Gastrocnemius medialis (tissue), 4 donors: ENCODE measurements at regions not wholly inside any gene's neighbourhood (a gene's known extent, or its start where the extent isn't known, plus 50 kb on each side); places are given as distances from the start of the nearest gene placed in this dataset.

Experiments used
- ATAC-seq, 2 donors: fragments of 150-250 bp; one replicate each; pipeline ENCODE4 v1.9.1; 2016
- DNase-seq, 2 donors: peaks; one replicate each; pipeline ENCODE4 v3.0.0-alpha.2; 2019
- H3K27ac ChIP-seq, 4 donors: fragments of 200-600 bp; sonication (generic); 1 replicate in 1 of 4; 2 replicates in 3 of 4; pipeline ENCODE4 v1.5.1; 2016 to 2018; ENCODE audit warnings: mild to moderate bottlenecking in 2 of 4, moderate library complexity in 1 of 4
- H3K27me3 ChIP-seq, 3 donors: fragments of 200-600 bp; sonication (generic) in 2 of 3; 1 replicate in 1 of 3; 2 replicates in 2 of 3; pipeline versions ENCODE4 v1.5.1 to v1.6.0; 2016 to 2019; ENCODE audit warnings: mild to moderate bottlenecking in 1 of 3, moderate library complexity in 1 of 3
- H3K36me3 ChIP-seq, 2 donors: fragments of 200-600 bp; sonication (generic) in 1 of 2; one replicate each; pipeline ENCODE4 v1.5.1; 2017 to 2018
- H3K4me1 ChIP-seq, 2 donors: fragments of 200-600 bp; sonication (generic) in 1 of 2; one replicate each; pipeline ENCODE4 v1.5.1; 2016 to 2017; ENCODE audit warnings: mild to moderate bottlenecking in 2 of 2
- H3K4me3 ChIP-seq, 4 donors: fragments of 200-600 bp; sonication (generic) in 3 of 4; 1 replicate in 1 of 4; 2 replicates in 3 of 4; pipeline ENCODE4 v1.5.1; 2016 to 2019; ENCODE audit warnings: mild to moderate bottlenecking in 2 of 4
- H3K9me3 ChIP-seq, 3 donors: fragments of 200-600 bp; sonication (generic) in 2 of 3; 1 replicate in 1 of 3; 2 replicates in 2 of 3; pipeline ENCODE4 v1.5.1; 2016 to 2019
- POLR2A ChIP-seq, 2 donors: fragments of 450-650 bp; IDR thresholded peaks; one replicate each; pipeline ENCODE4 v1.6.1; 2017; ENCODE audit warnings: antibody characterized with exemption in 2 of 2, mild to moderate bottlenecking in 2 of 2, moderate library complexity in 2 of 2
- in situ Hi-C, 4 donors: fragments of 200-750 bp; cut with MboI; loops; one replicate each; pipeline versions ENCODE4 v1.15.0 to v1.8.0; 2017; ENCODE audit warnings: low sequenced_read_pairs in 4 of 4
- intact Hi-C: fragments of 100-400 bp; cut with DNase I; formaldehyde crosslinking; loops from one replicate; pipeline ENCODE4 v1.15.1; 2023; ENCODE audit warnings: low total_unique reads
- TF ChIP-seq, protein P1 (sequence below), 5 experiments: fragments of 450-650 bp in 3 of 5; fragments of 200-600 bp in 2 of 5; sonication (generic) in 2 of 5; IDR thresholded peaks in 4 of 5; conservative IDR thresholded peaks in 1 of 5; 1 replicate in 4 of 5; 2 replicates in 1 of 5; pipeline ENCODE4 v1.5.1; 2016 to 2019; ENCODE audit warnings: antibody characterized with exemption in 5 of 5, mild to moderate bottlenecking in 3 of 5, moderate library complexity in 3 of 5

GRCh38 chr3:110783541-110783940, 288.1 kb upstream of the NECTIN3 start:
- ATAC-seq, result no peak
- no peak overlapping the region for H3K27ac ChIP-seq
- H3K4me1 ChIP-seq, result no peaks in the 10 kb centered on the region
- H3K27me3 ChIP-seq, result no peaks in the 10 kb centered on the region
- no peak for TF ChIP-seq POLR2A (IDR thresholded peaks at IDR 0.05)
- TF ChIP-seq, protein P1, sequence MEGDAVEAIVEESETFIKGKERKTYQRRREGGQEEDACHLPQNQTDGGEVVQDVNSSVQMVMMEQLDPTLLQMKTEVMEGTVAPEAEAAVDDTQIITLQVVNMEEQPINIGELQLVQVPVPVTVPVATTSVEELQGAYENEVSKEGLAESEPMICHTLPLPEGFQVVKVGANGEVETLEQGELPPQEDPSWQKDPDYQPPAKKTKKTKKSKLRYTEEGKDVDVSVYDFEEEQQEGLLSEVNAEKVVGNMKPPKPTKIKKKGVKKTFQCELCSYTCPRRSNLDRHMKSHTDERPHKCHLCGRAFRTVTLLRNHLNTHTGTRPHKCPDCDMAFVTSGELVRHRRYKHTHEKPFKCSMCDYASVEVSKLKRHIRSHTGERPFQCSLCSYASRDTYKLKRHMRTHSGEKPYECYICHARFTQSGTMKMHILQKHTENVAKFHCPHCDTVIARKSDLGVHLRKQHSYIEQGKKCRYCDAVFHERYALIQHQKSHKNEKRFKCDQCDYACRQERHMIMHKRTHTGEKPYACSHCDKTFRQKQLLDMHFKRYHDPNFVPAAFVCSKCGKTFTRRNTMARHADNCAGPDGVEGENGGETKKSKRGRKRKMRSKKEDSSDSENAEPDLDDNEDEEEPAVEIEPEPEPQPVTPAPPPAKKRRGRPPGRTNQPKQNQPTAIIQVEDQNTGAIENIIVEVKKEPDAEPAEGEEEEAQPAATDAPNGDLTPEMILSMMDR (IDR thresholded peaks at IDR 0.05 in 4 of 5, conservative IDR thresholded peaks at IDR 0.05 in 1 of 5), result no peak
- intact Hi-C loops (no loop called here), in situ Hi-C loops (no loop called here)
- no peaks in the 10 kb centered on the region for H3K9me3 ChIP-seq
- H3K4me3 ChIP-seq, result no peak overlapping the region
- no peaks in the 10 kb centered on the region for H3K36me3 ChIP-seq
- no peak for DNase-seq

GRCh38 chr3:110788794-110789193, 282.8 kb upstream of the NECTIN3 start:
- in situ Hi-C loops (no loop called here), intact Hi-C loops (no loop called here)
- Histone ChIP-seq H3K27ac (no peak overlapping the region), H3K4me1 (no peaks in the 10 kb centered on the region), H3K9me3 (no peaks in the 10 kb centered on the region), H3K36me3 (no peaks in the 10 kb centered on the region), H3K27me3 (no peaks in the 10 kb centered on the region), H3K4me3 (no peak overlapping the region)
- ATAC-seq (no peak), DNase-seq (no peak)
- TF ChIP-seq POLR2A (IDR thresholded peaks at IDR 0.05), result no peak
- TF ChIP-seq, protein P1 (IDR thresholded peaks at IDR 0.05 in 4 of 5, conservative IDR thresholded peaks at IDR 0.05 in 1 of 5), result no peak

DNA sequence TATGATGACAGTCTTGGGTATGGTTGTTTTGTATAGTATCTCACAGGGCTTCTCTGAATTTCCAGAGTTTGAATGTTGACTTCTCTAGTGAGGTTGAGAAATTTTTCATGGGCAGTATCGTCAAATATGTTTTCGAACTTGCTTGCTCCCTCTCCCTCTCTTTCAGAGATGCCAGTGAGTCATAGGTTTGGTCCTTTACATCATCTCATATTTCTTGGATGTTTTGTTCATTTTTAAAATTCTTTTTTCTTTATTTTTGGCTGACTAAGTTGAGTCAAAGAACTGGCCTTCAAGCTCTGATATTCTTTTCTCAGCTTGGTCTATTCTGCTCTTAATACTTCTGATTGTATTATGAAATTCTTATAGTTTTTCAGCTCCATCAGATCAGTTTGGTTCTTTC, 282.3 kb upstream of the NECTIN3 start:
- no peaks in the 10 kb centered on the region for H3K4me1 ChIP-seq
- no peaks in the 10 kb centered on the region for H3K36me3 ChIP-seq
- no peaks in the 10 kb centered on the region for H3K27me3 ChIP-seq
- DNase-seq, result no peak
- H3K27ac ChIP-seq, result no peak overlapping the region
- no peak overlapping the region for H3K4me3 ChIP-seq
- ATAC-seq, result no peak
- intact Hi-C loops, result no loop called here
- in situ Hi-C loops, result no loop called here
- no peak for TF ChIP-seq POLR2A (IDR thresholded peaks at IDR 0.05)
- TF ChIP-seq, protein P1 (IDR thresholded peaks at IDR 0.05 in 4 of 5, conservative IDR thresholded peaks at IDR 0.05 in 1 of 5), result no peak
- no peaks in the 10 kb centered on the region for H3K9me3 ChIP-seq

DNA sequence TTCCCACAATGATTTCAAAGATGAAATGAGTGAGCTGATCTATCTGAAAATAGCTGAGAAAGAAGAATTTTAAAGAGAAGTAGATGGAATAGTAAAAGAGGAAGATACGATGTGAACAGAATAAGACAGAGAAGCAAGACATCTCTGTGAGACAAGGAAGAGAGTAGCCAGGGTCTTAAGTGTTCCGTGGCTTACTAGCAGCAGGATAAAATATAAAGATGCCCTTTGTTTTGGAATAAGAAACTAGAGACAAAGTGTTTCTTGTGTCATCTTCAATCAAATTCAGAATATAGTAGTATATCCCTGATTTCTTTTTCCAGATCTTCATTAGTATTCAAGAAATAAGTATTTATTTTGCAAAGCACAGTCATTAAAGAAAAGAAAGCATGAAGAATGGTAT, 281.0 kb upstream of the NECTIN3 start:
- ATAC-seq (no peak), DNase-seq (no peak)
- Histone ChIP-seq H3K9me3 (no peaks in the 10 kb centered on the region), H3K4me3 (no peak overlapping the region), H3K27ac (no peak overlapping the region), H3K36me3 (no peaks in the 10 kb centered on the region), H3K4me1 (no peaks in the 10 kb centered on the region), H3K27me3 (no peaks in the 10 kb centered on the region)
- intact Hi-C loops, result no loop called here
- in situ Hi-C loops, result no loop called here
- TF ChIP-seq, protein P1 (IDR thresholded peaks at IDR 0.05 in 4 of 5, conservative IDR thresholded peaks at IDR 0.05 in 1 of 5), result no peak
- no peak for TF ChIP-seq POLR2A (IDR thresholded peaks at IDR 0.05)

GRCh38 chr3:110791995-110792686, 279.5 kb upstream of the NECTIN3 start:
- Histone ChIP-seq H3K4me1 (no peaks in the 10 kb centered on the region), H3K4me3 (no peak overlapping the region), H3K27me3 (no peaks in the 10 kb centered on the region), H3K27ac (no peak overlapping the region), H3K9me3 (no peaks in the 10 kb centered on the region), H3K36me3 (no peaks in the 10 kb centered on the region)
- TF ChIP-seq POLR2A (IDR thresholded peaks at IDR 0.05), result no peak
- TF ChIP-seq, protein P1 (IDR thresholded peaks at IDR 0.05 in 4 of 5, conservative IDR thresholded peaks at IDR 0.05 in 1 of 5), result no peak
- intact Hi-C loops, result no loop called here
- no peak for DNase-seq
- ATAC-seq, result no peak
- in situ Hi-C loops, result no loop called here
